ENCODE measurements at regions not wholly inside any gene's neighbourhood (a gene's known extent, or its start where the extent isn't known, plus 50 kb on each side); places are given as distances from the start of the nearest gene placed in this dataset.

DNA sequence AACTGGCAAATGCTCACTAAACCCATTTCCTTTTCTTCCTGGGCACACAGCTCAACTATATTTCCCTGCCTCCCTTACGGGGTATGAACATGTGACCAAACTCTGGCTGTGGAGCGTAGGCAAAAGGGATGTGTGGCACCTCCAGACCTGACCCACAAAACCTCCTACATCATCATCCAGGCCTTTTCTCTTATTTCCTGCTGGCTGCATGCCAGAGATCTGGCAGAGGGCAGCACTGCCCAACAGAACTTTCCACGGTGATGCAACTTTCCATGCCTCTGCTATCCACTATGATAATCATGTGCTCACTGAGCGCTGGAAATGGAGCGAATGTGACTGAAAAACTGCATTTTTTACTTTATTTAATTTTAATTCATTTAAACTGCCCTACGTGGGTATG, 99.6 kb upstream of the CACNA1E start:
- TF ChIP-seq POLR2AphosphoS5 (IDR thresholded peaks at IDR 0.05; ENCODE audit: low read depth, low read length) (no peak), POLR2A (IDR thresholded peaks at IDR 0.05; ENCODE audit: low read depth, low read length) (no peak), TAF1 (IDR thresholded peaks at IDR 0.05; ENCODE audit: low read depth, low read length) (no peak), POU2F2 (IDR thresholded peaks at IDR 0.05; ENCODE audit: low read depth, low read length) (no peak)

All from GM12891 (cell line).